ENCODE measurements at regions not wholly inside any gene's neighbourhood (a gene's known extent, or its start where the extent isn't known, plus 50 kb on each side); places are given as distances from the start of the nearest gene placed in this dataset.
"Not testable (repeated sequence)": the region's sequence is repeated elsewhere in the genome, so short reads cannot be mapped to it uniquely, and the experiment has no call there.

DNA sequence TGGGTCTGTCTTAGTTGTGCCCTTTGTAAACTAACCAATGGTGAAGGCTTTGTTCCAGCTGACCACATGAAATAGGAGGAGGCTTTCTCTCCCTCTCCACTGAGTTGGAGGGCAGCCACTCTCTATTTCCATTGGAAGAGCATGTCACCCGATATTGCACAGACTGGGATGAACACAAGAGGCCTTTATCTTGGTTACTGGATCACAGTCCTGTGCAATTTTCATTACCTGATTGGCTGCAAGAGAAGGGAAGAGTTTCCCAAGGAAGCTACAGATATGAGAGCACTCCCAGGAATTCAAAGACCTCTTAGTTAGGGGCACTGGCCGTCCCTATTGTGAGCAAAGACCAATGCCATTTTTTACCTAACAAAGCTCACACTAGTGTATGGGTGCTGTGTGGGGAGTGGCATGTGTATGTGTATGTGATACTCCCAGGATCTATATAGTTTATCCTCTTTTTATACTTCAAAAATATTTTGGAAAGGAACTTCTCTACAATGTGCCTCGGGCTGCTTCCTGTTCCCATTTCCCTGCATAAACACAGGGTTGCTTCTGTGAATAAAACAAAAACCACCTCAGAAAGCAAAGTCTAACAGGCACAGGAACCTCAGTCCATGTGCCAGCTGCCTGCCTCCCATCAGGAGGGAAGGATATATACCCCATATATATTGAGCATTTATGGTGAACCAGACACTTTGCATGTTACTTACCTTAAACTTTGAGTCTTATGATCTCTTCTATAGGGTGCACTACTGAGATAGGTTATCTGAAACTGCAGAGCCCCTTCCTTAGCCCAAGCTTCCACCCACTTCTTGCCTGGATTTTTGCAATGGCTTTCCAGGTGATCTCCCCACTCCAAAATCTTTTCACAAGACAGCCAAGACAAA, 126.5 kb downstream of the RASSF10 start:
- DNase-seq (ENCODE audit: low read depth in 2 of 2), result no peak

GRCh38 chr11:13136272-13136596, 127.1 kb downstream of the RASSF10 start:
- no peak for DNase-seq (ENCODE audit: low read depth in 2 of 2)

DNA sequence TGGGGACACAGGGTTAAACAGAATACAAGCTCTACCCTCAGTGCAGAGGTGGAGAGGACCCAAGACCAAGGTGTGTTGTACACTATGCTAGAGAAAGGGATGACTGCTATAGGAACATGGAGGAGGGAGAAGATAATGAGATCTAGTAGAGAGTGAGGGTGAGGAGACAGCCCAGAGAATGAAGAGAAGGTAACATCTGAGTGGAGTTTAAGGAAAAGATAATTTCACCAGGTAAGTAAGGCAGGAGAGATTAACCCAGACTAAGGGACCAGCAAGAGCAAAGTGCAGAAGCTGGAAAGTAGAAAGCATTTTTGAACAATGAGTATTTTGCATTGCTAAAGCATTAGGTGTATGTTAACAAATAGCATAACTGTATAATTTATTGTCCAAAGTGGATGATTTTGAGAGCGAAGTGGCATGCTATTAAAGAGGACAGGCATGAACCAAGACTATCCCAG, 128.8 kb downstream of the RASSF10 start:
- DNase-seq (ENCODE audit: low read depth in 2 of 2), result no peak

- DNase-seq (ENCODE audit: low read depth in 2 of 2), result not testable (repeated sequence)
These were observed 130.0 kb downstream of the RASSF10 start for GRCh38 chr11:13139085-13139484.

- DNase-seq (ENCODE audit: low read depth in 2 of 2), result no peak
These were observed 131.1 kb downstream of the RASSF10 start for GRCh38 chr11:13140028-13140870.

GRCh38 chr11:13140873-13141655, 131.9 kb downstream of the RASSF10 start:
- DNase-seq (ENCODE audit: low read depth in 2 of 2), result no peak

DNA sequence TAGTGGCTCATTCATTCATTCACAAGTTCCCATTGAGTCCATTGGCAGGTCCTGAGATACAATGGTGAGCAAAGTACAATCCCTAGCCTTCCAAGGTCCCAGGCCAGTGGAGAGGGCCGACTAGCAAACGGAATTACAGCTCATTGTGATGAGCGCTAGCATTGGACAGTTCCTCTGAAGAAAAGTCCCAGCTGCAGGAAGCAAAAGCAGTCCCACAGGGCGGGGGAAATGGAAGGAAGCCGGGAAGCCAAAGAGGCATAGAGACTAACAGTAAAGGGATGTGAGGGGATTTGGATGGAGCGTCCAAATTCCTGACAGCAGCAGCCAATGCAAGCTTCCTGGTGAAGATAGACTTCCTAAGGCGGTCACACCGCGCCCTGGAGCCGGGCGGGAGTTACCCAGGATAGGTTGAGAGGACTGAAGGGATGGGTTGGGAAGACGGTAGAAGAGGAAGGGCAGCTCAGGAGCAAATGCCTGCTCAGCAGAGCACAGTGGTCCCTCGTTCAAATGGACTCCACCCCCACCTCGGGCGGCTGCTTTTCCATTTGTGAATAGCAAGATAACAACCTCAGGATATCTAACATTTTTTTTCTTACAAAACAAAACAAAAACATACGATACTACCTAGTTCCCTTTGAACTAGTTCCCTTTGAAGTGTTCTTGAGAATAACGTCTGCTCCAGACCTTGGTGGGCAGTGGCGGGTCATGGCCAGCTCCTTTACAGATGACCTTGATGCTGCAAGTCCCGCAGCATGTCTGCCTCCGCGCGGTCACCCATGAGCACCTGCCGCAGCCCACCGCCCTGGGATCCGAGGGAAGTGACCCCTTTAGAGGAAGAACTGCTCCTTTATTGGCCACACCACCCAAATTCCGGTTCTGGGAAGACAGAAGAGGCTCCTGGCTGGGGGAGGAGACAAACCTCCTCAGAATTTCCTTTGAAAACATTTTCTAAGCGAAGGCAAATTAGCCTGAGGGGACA, 132.9 kb downstream of the RASSF10 start:
- no peak for DNase-seq (ENCODE audit: low read depth in 2 of 2)

GRCh38 chr11:13143486-13144297, 133.9 kb upstream of the BMAL1 start:
- DNase-seq (ENCODE audit: low read depth in 2 of 2), result no peak

- no peak for DNase-seq (ENCODE audit: low read depth in 2 of 2)
These were observed 132.1 kb upstream of the BMAL1 start for GRCh38 chr11:13145461-13145860.

GRCh38 chr11:13149991-13150390, 127.6 kb upstream of the BMAL1 start:
- no peak for DNase-seq (ENCODE audit: low read depth in 2 of 2)

GRCh38 chr11:13150487-13150886, 127.1 kb upstream of the BMAL1 start:
- DNase-seq (ENCODE audit: low read depth in 2 of 2), result no peak

DNA sequence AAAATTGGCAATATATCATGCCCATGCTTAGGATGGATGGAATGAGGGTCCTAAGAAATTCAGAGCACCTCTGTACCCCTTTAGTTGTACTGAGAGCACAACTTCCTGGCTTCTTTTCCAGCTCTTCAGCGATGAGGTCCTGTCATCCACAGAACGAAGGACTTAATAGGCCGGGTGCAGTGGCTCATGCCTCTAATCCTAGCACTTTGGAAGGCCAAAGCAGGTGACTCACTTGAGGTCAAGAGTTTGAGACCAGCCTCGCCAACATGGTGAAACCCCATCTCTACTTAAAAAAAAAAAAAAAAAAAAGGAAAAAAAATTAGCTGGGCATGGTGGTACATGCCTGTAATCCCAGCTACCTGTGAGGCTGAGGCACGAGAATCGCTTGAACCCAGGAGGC, 125.3 kb upstream of the BMAL1 start:
- DNase-seq (ENCODE audit: low read depth in 2 of 2), result no peak

- DNase-seq (ENCODE audit: low read depth in 2 of 2), result no peak
These were observed 124.7 kb upstream of the BMAL1 start for GRCh38 chr11:13152736-13153541.

- not testable (repeated sequence) for DNase-seq (ENCODE audit: low read depth in 2 of 2)
These were observed 123.2 kb upstream of the BMAL1 start for GRCh38 chr11:13154374-13154773.

DNA sequence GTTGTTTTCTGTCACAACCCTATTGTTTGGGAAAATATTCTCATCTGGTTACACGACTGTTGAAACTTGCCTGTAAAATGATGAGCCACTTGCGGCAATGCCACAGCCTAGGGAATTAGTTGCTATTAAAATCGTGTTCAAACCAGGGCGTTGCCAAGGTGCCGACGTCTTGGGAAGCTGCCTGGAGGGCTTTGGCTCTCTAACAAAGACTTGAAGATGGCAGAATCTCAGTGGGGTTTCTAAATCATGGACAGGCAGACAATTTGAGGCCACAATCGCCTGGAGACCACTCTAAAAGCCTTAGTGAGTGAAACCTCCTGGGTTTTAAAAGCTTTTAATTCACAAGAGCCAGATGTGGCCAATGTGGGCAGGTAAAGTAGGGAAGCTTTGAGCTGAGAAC, 117.2 kb upstream of the BMAL1 start:
- DNase-seq (ENCODE audit: low read depth in 2 of 2), result no peak

DNA sequence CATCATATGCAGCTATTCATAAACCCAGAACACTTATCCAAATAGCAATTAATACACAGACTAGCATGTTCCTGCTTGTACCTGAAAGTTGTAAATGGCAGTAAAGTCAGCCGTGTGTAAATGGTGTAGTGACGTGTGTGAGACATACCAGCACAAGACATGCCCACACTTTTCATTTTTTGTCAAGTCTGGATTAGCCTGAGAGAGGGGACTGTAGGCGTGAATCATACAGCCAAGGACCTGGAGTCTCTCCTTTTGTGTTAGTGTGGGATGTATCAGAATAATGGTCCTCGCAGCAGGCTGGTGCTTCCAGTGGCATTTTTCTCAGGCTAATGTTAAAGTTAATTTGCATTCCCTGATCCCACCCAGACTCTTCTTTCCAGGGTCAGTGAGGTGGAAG, 116.8 kb upstream of the BMAL1 start:
- no peak for DNase-seq (ENCODE audit: low read depth in 2 of 2)

- DNase-seq (ENCODE audit: low read depth in 2 of 2), result no peak
These were observed 114.4 kb upstream of the BMAL1 start for GRCh38 chr11:13163158-13163557.

DNA sequence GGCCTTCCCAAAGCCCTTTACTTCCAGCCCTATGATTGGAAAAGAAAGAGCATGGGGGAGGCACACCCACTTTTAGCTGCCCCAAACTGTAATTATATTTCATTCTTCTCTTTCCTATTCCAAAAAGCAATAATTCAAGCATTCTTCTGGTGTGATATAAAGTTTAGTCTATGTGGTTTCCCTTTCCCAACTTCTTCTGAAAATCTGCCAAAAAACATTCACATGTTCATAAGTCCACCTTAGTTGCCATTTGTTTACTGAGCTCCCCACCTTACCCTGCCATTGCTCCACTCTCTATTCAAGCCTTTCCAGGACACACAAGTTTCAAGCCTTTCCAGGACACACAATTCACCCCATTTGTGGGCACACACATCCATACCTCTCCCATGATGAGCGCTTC, 111.6 kb upstream of the BMAL1 start:
- no peak for DNase-seq (ENCODE audit: low read depth in 2 of 2)

DNA sequence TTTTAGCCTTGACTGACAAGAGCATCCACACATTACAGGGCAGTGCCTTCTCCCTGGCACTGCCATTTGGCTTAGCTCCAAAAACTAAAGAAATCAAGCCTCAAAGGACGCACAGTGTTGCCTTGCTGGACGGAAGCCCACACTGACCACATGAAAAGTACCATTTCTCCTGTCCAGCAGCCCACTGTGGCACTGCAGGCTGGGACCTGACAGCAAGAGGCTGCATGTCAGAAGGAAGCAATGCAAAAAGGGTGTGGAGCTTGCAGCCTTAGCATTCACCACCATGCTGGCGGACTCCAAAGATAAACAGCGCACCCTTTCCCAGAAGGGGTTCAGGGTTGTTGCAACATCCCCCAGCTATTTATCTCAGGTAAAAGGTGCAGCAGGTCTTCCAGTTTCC, 109.3 kb upstream of the BMAL1 start:
- no peak for DNase-seq (ENCODE audit: low read depth in 2 of 2)

Data from activated CD4-positive, alpha-beta T cell treated with anti-CD3 and anti-CD28 coated beads for 24 hours (primary cell).